GM12873 (cell line): ENCODE measurements at regions not wholly inside any gene's neighbourhood (a gene's known extent, or its start where the extent isn't known, plus 50 kb on each side); places are given as distances from the start of the nearest gene placed in this dataset.

ENCODE experiments used
- CTCF ChIP-seq: IDR thresholded peaks from 2 replicates; pipeline ENCODE4 v1.5.1; 2012; ENCODE audit warnings: low read depth, mild to moderate bottlenecking, moderate library complexity, low read length, control low read depth; ENCODE audit not compliant: insufficient read depth; ENCODE audit errors: missing control alignments

GRCh38 chr1:19554090-19554489 lies 68.8 kb upstream of the CAPZB start:
- no peak for TF ChIP-seq CTCF

- no peak for TF ChIP-seq CTCF
These were observed 67.1 kb upstream of the CAPZB start for GRCh38 chr1:19552291-19553010.

GRCh38 chr1:19547814-19548213 lies 62.5 kb upstream of the CAPZB start:
- no peak for TF ChIP-seq CTCF

GRCh38 chr1:19536519-19536918 lies 51.2 kb upstream of the CAPZB start:
- no peak for TF ChIP-seq CTCF

GRCh38 chr1:19535214-19535613 lies 49.9 kb upstream of the CAPZB start:
- no peak for TF ChIP-seq CTCF
